ENCODE measurements at regions not wholly inside any gene's neighbourhood (a gene's known extent, or its start where the extent isn't known, plus 50 kb on each side); places are given as distances from the start of the nearest gene placed in this dataset.

DNA sequence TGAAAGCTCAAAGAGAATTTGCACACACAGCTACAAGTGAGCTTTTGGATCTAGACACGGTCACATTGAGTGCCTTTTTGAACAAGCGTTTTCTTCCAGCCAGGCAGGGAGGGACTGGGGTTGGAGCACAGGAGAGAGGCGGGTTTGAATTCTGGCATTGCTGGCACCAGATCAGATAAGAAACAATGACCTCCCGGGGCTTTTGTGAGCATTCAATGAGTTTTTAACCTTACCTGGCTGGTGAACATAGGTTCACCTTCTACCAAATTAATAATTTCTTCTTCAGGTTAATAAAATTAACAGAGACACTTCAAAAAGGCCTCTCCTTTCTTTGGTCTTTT, 312.9 kb upstream of the MSX2 start:
- DNase-seq (ENCODE audit: low spot score), result no peak

DNA sequence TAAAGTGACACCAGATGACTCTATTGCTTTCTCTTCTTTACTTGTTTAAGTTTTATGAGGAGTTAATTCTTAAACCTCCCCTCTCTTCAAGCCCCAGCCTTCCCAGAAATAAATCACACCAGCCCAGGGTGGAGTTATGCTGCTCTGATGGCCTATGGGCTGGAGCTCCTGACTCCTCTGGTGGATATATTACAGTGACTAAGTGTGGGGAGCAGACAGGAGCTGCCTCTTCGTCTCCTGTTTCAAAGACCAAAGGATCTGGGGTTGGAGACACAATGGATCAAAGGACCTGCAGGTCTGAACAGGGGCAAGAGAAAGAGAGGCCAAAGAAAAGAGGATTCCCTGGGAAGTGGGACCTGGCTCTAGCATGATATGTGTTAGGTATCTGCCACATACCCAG, 312.0 kb upstream of the MSX2 start:
- no peak for DNase-seq (ENCODE audit: low spot score)

- no peak for DNase-seq (ENCODE audit: low spot score)
These were observed 311.4 kb upstream of the MSX2 start for GRCh38 chr5:174412941-174413340.

DNA sequence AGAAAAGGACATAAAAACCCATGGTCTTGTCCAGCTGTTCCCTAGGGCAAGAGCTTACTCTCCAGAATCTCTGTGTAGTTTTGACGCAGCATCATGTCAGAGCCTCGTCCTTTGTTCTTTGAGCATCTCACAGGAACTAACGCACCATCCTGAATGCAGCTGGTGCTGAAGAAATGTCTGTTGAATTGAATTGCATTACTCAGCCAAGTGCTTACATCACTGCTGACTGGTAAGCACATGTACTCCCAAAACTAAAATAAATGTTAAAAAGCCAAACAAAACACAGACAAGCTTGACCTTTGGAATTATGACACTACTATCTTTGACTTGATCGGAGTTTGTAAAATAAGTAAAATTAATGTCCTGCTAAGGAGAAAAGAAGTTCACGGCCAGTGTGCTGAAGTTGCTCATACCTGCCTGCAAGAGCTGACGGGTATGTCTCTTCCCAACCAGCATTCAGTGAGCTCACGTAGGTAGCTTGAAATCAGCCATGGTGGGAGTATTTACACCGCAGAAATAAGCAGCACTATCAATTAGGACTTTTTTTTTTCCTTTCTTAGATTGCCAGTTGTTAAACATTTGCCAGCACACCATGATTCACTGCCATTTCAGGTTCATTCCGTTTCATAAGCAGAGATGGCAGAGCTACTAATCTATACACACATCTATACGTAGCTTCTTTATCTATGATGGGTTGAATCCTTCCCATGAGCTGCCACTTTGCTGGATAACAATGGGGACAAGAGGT, 310.6 kb upstream of the MSX2 start:
- DNase-seq (ENCODE audit: low spot score), result no peak

DNA sequence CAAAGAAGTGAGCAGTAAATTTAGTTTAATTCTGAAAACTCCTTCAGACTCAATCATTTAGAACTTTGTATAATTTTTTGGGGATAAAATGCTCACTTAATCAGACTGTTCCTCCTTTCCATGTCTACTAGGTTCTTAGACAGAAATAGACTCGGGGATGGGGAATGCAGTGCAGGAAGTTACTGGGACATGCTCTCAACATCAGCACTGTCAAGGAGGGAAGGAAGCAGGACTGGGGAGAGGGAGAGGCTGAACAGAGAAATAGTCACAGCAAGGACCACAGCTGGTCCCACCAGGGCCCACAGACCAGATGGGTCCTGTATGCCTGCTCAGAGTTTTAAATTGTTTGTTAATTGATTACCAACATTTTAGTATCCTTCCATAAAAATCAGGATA, 310.1 kb upstream of the MSX2 start:
- no peak for DNase-seq (ENCODE audit: low spot score)

- no peak for DNase-seq (ENCODE audit: low spot score)
These were observed 305.4 kb upstream of the MSX2 start for GRCh38 chr5:174418809-174419539.

- DNase-seq (ENCODE audit: low spot score), result peak; percentile 38
These were observed 304.7 kb upstream of the MSX2 start for GRCh38 chr5:174419540-174420132.

- no peak for DNase-seq (ENCODE audit: low spot score)
These were observed 303.6 kb upstream of the MSX2 start for GRCh38 chr5:174420651-174421407.

DNA sequence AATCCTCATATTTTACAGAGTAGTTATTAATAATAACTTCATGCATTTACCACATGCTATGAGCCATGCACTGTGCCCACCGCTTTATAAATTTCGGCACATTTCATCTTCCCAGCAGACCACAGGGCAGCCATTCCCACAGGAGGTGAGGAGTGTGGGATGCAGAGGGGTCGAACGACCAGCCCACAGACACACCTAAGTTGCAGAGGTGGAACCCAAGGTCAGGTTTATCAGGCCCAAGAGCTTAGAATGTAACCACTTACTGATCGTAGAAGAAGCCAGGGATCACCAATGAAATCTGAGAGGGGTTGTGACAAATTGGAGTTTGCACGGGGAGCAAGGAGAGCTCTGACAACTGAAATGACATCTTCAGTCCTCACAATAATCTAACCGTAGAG, 303.0 kb upstream of the MSX2 start:
- no peak for DNase-seq (ENCODE audit: low spot score)

- no peak for DNase-seq (ENCODE audit: low spot score)
These were observed 300.8 kb upstream of the MSX2 start for GRCh38 chr5:174423558-174423957.

GRCh38 chr5:174424219-174425053, 299.9 kb upstream of the MSX2 start:
- DNase-seq (ENCODE audit: low spot score), result no peak

- no peak for DNase-seq (ENCODE audit: low spot score)
These were observed 299.0 kb upstream of the MSX2 start for GRCh38 chr5:174425271-174425963.

DNA sequence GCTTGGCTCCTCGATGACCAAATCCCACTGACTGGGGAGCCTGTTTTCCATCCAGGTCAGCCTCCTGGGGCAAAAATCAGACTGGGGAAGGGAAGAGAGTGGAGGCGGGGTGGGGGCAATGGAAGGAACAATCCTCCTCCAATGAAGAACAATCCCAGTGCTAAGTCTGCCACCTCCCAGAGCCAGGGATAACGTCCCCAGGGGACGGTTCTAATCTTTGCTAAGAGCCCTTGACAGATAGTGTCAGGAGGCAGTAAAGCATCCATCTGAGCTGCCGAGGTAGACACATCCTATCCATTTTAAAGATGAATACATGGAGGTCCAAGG, 298.5 kb upstream of the MSX2 start:
- no peak for DNase-seq (ENCODE audit: low spot score)

GRCh38 chr5:174426388-174426787, 298.0 kb upstream of the MSX2 start:
- DNase-seq (ENCODE audit: low spot score), result no peak

DNA sequence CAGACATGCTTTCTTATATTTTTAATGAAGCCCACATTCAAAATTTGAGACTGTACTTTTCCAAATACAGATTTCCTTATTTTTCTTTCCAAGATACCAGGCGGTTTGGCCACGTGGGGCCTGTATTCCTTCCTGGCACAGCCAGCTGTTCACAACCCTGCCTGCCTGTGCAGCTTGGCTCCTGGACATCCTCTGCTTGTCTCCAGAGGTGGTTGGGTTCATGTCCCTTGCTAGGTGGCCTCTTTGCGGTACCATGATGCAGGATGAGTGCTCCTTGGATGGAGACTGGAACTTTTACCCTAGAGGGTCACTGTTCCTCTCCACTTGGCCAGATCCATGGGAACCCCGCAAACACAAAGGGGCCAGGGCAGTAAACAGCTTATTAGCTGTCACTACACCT, 297.5 kb upstream of the MSX2 start:
- no peak for DNase-seq (ENCODE audit: low spot score)

GRCh38 chr5:174427304-174427703, 297.1 kb upstream of the MSX2 start:
- no peak for DNase-seq (ENCODE audit: low spot score)

DNA sequence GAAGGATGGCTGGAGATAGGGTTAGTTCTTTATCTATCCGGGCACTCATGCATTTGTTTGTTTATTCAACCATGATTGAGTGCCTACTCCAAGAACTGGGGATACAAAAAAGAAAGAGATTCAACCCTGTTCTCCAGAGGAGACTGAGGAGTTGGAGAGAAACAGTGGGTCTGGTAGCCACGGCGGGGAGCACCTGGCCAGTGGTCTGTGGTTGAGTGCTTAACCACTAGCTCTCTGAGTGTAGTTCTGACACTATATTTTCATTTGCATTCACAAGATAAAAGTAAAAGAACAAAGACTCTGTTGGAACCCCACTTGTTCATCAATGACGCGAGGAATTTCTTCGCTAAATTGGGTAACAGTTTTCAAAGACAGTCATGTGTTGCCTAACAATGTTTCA, 295.5 kb upstream of the MSX2 start:
- DNase-seq (ENCODE audit: low spot score), result no peak

GRCh38 chr5:174430940-174431339, 293.4 kb upstream of the MSX2 start:
- no peak for DNase-seq (ENCODE audit: low spot score)

GRCh38 chr5:174431504-174431903, 292.9 kb upstream of the MSX2 start:
- no peak for DNase-seq (ENCODE audit: low spot score)

- no peak for DNase-seq (ENCODE audit: low spot score)
These were observed 291.3 kb upstream of the MSX2 start for GRCh38 chr5:174433098-174433497.

- DNase-seq (ENCODE audit: low spot score), result no peak
These were observed 287.6 kb upstream of the MSX2 start for GRCh38 chr5:174436750-174437149.

All from hematopoietic multipotent progenitor cell treated with erythropoietin and hydrocortisone succinate and interleukin-3 and kit ligand, for 17 days (in vitro differentiated cells).